Skeletal muscle satellite cell (primary cell): ENCODE measurements at regions not wholly inside any gene's neighbourhood (a gene's known extent, or its start where the extent isn't known, plus 50 kb on each side); places are given as distances from the start of the nearest gene placed in this dataset.

Experiments
- H3K27me3 ChIP-seq: 2 replicates; pipeline ENCODE4 v1.7.0; 2013; ENCODE audit warnings: low read length; ENCODE audit not compliant: control insufficient read depth, insufficient read depth
- H3K36me3 ChIP-seq: 2 replicates; pipeline ENCODE4 v1.7.0; 2013; ENCODE audit warnings: mild to moderate bottlenecking, control low read depth, low read length; ENCODE audit not compliant: insufficient read depth
- H3K4me1 ChIP-seq: 2 replicates; pipeline ENCODE4 v1.7.0; 2013; ENCODE audit warnings: low read length; ENCODE audit not compliant: control insufficient read depth, insufficient read depth
- H3K4me2 ChIP-seq: 2 replicates; pipeline ENCODE4 v1.7.0; 2013; ENCODE audit warnings: mild to moderate bottlenecking, low read length
- H3K4me3 ChIP-seq: 2 replicates; pipeline ENCODE4 v1.7.0; 2013; ENCODE audit warnings: low read length
- H3K9ac ChIP-seq: 2 replicates; pipeline ENCODE4 v1.7.0; 2013; ENCODE audit warnings: mild to moderate bottlenecking, low read depth, low read length, moderate library complexity
- H3K9me3 ChIP-seq: replicated peaks from 2 replicates; pipeline ENCODE4 v1.7.0; 2013; ENCODE audit warnings: mild to moderate bottlenecking, control low read depth, low read length

DNA sequence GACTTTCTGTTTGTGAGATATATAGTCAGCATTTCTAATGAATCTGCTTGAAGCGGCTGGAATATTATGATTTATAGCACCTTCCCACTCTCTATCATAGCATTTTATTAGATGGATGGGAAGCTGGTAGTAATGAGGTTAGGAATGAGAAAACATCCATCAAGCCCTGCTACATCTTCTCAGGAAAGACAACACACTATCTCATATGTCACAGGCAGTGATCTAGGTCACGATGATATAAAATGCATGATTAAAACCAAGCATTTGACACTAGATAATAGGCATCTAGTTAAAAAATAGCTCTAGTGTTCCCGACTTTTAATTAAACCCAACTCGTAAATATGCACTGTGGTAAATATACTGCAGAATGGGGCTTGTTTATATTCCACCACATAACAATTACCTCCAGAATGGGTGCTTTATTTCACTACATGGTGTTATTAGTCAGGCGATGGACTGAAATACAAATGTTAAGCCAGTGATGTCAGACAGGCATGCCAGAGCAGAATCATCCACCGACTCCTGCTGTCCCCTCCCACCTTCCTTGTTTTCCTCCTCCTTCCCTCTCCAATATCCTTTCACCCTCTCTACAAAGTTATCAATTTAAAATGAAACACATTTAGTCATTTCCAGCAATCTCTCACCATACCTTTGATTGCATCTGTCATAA lies 286.8 kb downstream of the SPATA31D1 start:
- Histone ChIP-seq H3K9ac (no peak overlapping the region), H3K4me1 (peaks cover 9% of the 10 kb centered on the region), H3K36me3 (no peaks in the 10 kb centered on the region), H3K27me3 (no peaks in the 10 kb centered on the region), H3K9me3 (no peaks in the 10 kb centered on the region), H3K4me3 (no peak overlapping the region), H3K4me2 (no peak overlapping the region)

DNA sequence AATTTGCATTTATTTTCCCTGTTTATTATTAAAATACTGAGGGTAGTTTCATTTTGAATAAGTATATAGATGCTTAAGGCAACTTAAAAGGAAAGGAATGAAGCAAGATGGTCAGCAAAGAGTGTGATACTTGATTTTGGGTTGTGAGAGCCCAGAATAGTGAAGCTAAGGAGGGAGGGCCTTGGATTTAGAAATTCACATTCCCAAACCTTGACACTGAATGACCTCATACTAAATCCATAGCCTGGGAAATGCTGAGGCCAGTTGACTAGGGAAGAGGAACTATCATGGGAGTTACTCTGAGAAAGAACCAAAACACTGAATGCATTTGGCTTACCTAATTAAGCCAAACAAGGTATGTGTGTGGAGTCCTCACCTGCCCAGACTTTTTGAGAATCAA lies 292.5 kb downstream of the SPATA31D1 start:
- H3K4me1 ChIP-seq, result no peaks in the 10 kb centered on the region
- no peaks in the 10 kb centered on the region for H3K27me3 ChIP-seq
- H3K36me3 ChIP-seq, result no peaks in the 10 kb centered on the region
- H3K9ac ChIP-seq, result no peak overlapping the region
- H3K4me3 ChIP-seq, result no peak overlapping the region
- no peak overlapping the region for H3K4me2 ChIP-seq
- H3K9me3 ChIP-seq, result no peaks in the 10 kb centered on the region

DNA sequence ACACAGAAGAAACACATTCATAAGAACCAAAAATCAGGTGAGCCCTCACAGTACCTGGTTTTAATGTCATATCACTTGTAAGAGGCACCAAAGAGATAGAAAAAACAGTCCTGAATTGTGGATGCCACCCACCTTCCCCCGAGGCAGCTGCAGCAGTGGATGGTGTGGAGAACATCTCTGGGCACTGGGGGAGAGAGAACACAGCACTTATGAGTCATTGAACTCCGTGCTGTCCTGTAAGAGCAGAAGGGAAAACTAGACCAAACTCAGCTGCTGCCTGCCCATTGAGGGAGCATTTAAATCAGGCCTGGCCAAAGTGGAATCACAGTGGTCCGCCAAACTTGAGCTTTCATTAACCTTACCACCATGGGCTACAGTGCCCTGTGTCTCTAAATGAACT lies 296.2 kb downstream of the SPATA31D1 start:
- H3K4me1 ChIP-seq, result no peaks in the 10 kb centered on the region
- H3K36me3 ChIP-seq, result no peaks in the 10 kb centered on the region
- no peaks in the 10 kb centered on the region for H3K9me3 ChIP-seq
- H3K4me2 ChIP-seq, result no peak overlapping the region
- H3K9ac ChIP-seq, result no peak overlapping the region
- H3K27me3 ChIP-seq, result no peaks in the 10 kb centered on the region
- H3K4me3 ChIP-seq, result no peak overlapping the region

DNA sequence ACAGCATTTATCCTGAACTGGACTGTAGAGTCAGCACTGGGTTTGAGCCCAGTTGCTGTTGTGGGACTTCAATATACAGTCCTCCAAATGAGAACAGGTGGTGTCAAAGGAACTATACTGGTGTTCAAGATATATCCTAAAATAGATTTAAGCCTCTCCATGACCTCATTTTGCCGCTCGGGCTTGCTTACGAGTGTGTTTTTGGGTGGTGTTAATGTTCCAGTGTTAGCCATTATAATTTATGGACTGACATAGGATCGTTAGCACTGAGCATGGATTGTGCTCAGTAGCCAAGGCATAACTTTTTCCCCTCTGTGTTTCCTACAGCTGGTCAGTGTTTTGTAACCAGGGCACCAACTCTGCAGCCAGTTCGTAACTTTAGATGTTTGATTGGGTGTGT lies 306.6 kb downstream of the SPATA31D1 start:
- H3K9me3 ChIP-seq, result no peaks in the 10 kb centered on the region
- no peaks in the 10 kb centered on the region for H3K4me1 ChIP-seq
- no peak overlapping the region for H3K9ac ChIP-seq
- no peak overlapping the region for H3K4me3 ChIP-seq
- no peak overlapping the region for H3K4me2 ChIP-seq
- H3K27me3 ChIP-seq, result no peaks in the 10 kb centered on the region
- no peaks in the 10 kb centered on the region for H3K36me3 ChIP-seq

DNA sequence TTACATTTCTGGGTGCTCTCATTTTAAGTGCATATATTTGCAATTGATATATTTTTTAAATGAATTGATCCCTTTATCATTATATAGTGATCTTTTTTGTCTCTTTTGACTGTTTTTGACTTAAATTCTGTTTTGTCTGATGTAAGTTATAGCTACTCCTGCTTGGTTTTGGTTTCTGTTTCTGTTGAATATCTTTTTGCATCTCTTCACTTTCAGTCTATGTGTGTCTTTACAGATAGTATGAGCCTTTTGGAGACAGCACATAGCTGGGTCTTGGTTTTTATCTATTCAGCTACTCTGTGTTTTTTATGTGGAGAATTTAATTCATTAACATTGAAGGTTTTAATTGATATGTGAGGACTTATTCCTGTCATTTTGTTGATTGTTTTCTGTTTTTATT lies 311.3 kb downstream of the SPATA31D1 start:
- no peak overlapping the region for H3K4me2 ChIP-seq
- H3K9ac ChIP-seq, result no peak overlapping the region
- no peaks in the 10 kb centered on the region for H3K27me3 ChIP-seq
- no peaks in the 10 kb centered on the region for H3K9me3 ChIP-seq
- H3K4me3 ChIP-seq, result no peak overlapping the region
- no peaks in the 10 kb centered on the region for H3K4me1 ChIP-seq
- H3K36me3 ChIP-seq, result no peaks in the 10 kb centered on the region

DNA sequence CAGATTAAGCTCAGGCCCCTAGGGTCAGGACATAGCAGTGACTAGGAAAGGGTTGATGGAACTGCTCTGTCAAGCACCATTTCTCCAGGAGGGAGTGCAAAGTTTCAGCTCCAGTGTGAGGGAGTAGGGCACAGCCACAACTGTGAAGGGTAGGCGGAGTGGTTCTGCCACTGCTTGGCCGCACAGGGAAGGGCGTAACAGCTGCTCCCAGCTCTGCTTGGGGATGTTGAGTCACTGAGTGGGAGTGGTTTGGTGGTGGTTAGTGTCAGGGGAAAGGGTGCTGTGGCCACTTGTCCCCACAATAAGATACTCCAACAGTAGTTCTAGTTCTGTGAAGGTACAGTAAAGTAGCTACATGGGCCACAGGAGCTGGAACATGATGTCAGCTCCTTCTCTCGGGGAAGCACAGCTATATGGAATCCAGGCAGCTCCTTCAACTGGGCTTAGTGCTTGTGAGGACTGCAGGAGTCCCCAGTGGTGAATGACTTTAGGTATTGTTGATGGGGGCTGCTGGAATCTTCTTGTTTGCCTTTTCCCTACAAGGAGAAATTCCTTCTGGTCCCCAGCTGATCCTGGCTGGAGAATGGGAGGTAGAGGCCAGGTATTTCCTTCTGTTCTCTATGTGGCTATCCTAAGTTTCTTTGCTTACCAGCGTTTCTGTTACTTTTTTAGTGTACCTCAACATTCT lies 314.5 kb downstream of the SPATA31D1 start:
- no peaks in the 10 kb centered on the region for H3K27me3 ChIP-seq
- H3K4me3 ChIP-seq, result no peak overlapping the region
- H3K36me3 ChIP-seq, result no peaks in the 10 kb centered on the region
- no peaks in the 10 kb centered on the region for H3K9me3 ChIP-seq
- H3K9ac ChIP-seq, result no peak overlapping the region
- H3K4me2 ChIP-seq, result no peak overlapping the region
- no peaks in the 10 kb centered on the region for H3K4me1 ChIP-seq

DNA sequence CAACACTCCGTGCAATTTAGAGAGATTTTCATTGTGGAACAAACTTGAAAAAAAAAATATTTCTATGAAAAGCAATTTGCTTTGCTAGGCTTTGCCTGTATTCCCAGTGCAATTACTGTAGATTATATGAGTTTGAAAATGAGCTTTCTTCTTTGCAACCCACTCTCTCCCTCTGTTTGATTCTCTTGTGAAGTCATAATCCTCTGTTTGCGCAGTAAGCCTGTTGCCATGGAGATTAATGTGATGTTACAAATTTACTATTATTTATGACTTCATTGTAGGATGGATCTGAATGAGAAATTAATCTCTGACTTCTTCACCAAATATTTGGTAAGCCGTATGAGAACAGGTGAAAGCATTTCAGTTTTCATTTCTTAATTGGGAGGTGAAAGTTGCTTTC lies 320.3 kb downstream of the SPATA31D1 start:
- H3K9me3 ChIP-seq, result no peaks in the 10 kb centered on the region

DNA sequence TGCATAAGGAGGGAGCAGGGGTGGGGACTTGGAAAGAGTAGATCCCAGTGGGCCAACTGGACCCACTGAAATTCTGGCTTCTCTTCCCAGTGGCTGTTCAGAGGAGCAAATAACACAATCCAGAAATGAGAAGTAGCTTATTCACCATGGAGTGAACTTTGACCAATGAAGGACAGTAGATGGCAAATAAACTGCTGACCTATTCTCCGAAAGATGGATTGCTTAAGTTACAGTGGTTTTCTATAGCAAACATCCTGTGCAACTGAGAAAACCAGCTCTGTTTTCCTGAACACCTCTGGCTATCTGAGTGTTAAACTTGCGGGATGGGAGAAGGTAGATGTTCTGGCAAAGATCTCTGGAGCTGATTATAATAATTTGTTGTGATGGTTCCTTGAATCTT lies 325.1 kb downstream of the SPATA31D1 start:
- Histone ChIP-seq H3K27me3 (no peaks in the 10 kb centered on the region), H3K4me1 (no peaks in the 10 kb centered on the region), H3K36me3 (no peaks in the 10 kb centered on the region), H3K4me3 (no peak overlapping the region), H3K4me2 (no peak overlapping the region), H3K9ac (no peak overlapping the region), H3K9me3 (no peaks in the 10 kb centered on the region)

More for the DNA sequence above, 320.3 kb downstream of the SPATA31D1 start:
- no peak overlapping the region for H3K4me2 ChIP-seq
- no peaks in the 10 kb centered on the region for H3K4me1 ChIP-seq
- no peaks in the 10 kb centered on the region for H3K27me3 ChIP-seq
- H3K36me3 ChIP-seq, result no peaks in the 10 kb centered on the region
- no peak overlapping the region for H3K4me3 ChIP-seq
- no peak overlapping the region for H3K9ac ChIP-seq

DNA sequence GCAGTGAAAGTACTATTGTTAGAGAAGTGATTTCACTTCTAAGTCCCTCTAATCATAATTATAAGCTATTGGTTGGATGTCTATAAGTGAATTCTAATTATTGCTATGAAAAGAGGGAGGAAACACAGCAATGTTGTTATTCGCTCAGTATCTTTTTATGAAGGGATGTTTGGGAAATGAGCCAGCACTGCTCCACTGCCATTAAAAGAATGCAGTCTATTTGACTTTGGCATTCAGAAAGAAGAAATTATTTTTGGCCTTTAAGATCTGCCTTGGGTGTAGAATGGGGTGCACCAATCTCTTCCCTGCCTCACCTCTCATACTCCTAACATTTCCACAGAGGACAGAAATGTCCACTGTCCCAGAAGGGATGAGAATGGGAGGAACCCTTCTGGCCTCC lies 332.0 kb downstream of the SPATA31D1 start:
- Histone ChIP-seq H3K4me3 (no peak overlapping the region), H3K9ac (no peak overlapping the region), H3K36me3 (no peaks in the 10 kb centered on the region), H3K4me2 (no peak overlapping the region), H3K4me1 (no peaks in the 10 kb centered on the region), H3K9me3 (no peaks in the 10 kb centered on the region), H3K27me3 (no peaks in the 10 kb centered on the region)

DNA sequence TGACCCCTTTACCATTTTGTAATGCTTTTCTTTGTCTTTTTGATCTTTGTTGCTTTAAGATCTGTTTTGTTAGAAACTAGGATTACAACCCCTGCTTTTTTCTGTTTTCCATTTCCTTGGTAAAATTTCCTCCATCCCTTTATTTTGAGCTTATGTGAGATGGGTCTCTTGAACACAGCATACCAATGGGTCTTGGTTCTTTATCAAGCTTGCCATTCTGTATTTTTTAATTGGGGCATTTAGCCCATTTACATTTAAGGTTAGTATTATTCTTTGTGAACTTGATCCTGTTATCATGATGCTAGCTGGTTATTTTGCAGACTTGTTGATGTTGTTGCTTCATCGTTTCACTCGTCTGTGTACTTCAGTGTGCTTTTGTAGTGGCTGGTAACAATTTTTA lies 337.3 kb downstream of the SPATA31D1 start:
- no peaks in the 10 kb centered on the region for H3K36me3 ChIP-seq
- no peaks in the 10 kb centered on the region for H3K4me1 ChIP-seq
- H3K4me2 ChIP-seq, result no peak overlapping the region
- no peak overlapping the region for H3K4me3 ChIP-seq
- H3K9ac ChIP-seq, result no peak overlapping the region
- no peaks in the 10 kb centered on the region for H3K9me3 ChIP-seq
- no peaks in the 10 kb centered on the region for H3K27me3 ChIP-seq

DNA sequence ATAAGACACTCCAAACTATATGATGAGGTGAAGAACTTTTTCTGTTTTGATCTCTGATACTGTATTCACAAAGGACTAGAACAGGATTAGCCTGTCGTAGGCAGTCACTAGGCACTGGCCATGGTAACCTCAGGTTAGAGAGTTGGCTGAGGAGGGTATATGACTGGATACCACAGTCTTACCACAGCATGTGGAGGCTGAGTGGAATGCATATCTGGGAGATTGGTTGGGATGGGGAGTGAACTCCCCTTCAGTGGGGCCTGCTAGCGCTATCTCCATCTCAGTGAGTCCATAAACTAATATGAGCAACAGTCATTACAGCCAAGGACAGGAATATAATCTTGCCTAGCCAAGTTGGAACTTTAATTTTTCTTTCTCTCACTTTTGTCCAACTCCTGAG lies 339.1 kb downstream of the SPATA31D1 start:
- no peaks in the 10 kb centered on the region for H3K36me3 ChIP-seq
- no peak overlapping the region for H3K9ac ChIP-seq
- H3K27me3 ChIP-seq, result no peaks in the 10 kb centered on the region
- H3K4me1 ChIP-seq, result peaks cover 13% of the 10 kb centered on the region
- H3K9me3 ChIP-seq, result no peaks in the 10 kb centered on the region
- H3K4me3 ChIP-seq, result no peak overlapping the region
- H3K4me2 ChIP-seq, result no peak overlapping the region

DNA sequence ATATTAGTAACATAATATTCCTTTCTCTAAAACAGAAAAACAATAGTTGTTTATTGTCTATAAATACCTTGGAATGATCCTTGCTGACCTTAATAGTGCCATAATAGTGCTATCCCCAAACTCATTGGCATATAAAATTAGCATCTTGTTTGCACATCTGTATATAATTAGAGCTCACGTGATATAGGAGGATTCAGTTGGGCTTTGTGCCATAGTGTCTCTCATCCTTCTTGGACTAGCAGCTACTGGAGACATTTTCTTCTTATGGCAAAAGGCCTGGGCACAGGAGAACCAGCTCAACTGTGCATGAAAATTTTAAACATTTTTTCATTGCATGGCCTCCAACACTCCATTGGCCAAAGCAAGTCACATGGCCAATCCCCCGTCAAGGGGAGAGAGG lies 342.5 kb downstream of the SPATA31D1 start:
- no peaks in the 10 kb centered on the region for H3K9me3 ChIP-seq
- H3K4me1 ChIP-seq, result peaks cover 34% of the 10 kb centered on the region
- no peaks in the 10 kb centered on the region for H3K36me3 ChIP-seq
- no peak overlapping the region for H3K4me2 ChIP-seq
- no peaks in the 10 kb centered on the region for H3K27me3 ChIP-seq
- H3K4me3 ChIP-seq, result no peak overlapping the region
- H3K9ac ChIP-seq, result no peak overlapping the region
